Prostate gland (tissue), 2 donors: ENCODE measurements at regions not wholly inside any gene's neighbourhood (a gene's known extent, or its start where the extent isn't known, plus 50 kb on each side); places are given as distances from the start of the nearest gene placed in this dataset.
"Not testable (repeated sequence)": the region's sequence is repeated elsewhere in the genome, so short reads cannot be mapped to it uniquely, and the experiment has no call there.

Experiments
- CTCF ChIP-seq, 4 experiments: fragments of 200-600 bp in 2 of 4; fragments of 450-650 bp in 2 of 4; sonication (generic) in 2 of 4; IDR thresholded peaks; 1 replicate in 3 of 4; 2 replicates in 1 of 4; pipeline ENCODE4 v1.5.1; 2016 to 2019; ENCODE audit warnings: antibody characterized with exemption in 4 of 4, mild to moderate bottlenecking in 2 of 4, moderate library complexity in 2 of 4
- POLR2A ChIP-seq: fragments of 450-650 bp; IDR thresholded peaks from one replicate; pipeline ENCODE4 v1.6.1; 2016; ENCODE audit warnings: antibody characterized with exemption, mild to moderate bottlenecking
- POLR2AphosphoS5 ChIP-seq: sonication (generic); formaldehyde crosslinking; IDR thresholded peaks from one replicate; pipeline ENCODE4 v1.6.1; 2017; ENCODE audit warnings: antibody characterized with exemption

GRCh38 chr14:34079643-34080042, 128.8 kb upstream of the EGLN3 start:
- TF ChIP-seq CTCF (IDR thresholded peaks at IDR 0.05); POLR2A; POLR2AphosphoS5: not testable (repeated sequence)
